A673 (cell line): ENCODE measurements at regions not wholly inside any gene's neighbourhood (a gene's known extent, or its start where the extent isn't known, plus 50 kb on each side); places are given as distances from the start of the nearest gene placed in this dataset.

Experiments used
- BruUV-seq: library from RNA; stranded (reverse); fragments of 400-500 nt; replicated peaks from 2 replicates; lab custom pipeline; 2021; lab: Mats Ljungman, UMichigan
- CTCF ChIA-PET: fragments of 300-600 bp; sonication (Branson Sonifier 250); formaldehyde crosslinking; loops from one replicate; lab custom pipeline; 2022; ENCODE audit warnings: antibody characterized with exemption; lab: Charles Lee
- POLR2A ChIA-PET: fragments of 300-600 bp; sonication (Branson Sonifier 250); formaldehyde crosslinking; loops from one replicate; lab custom pipeline; 2022; ENCODE audit warnings: antibody characterized with exemption; ENCODE audit not compliant: low non-redundant PET; lab: Charles Lee
- DNase-seq: peaks from one replicate; pipeline ENCODE4 v3.0.0-alpha.2; 2015; ENCODE audit warnings: low spot score
- H3K27ac ChIP-seq: fragments of 200-600 bp; sonication (generic); 2 replicates; pipeline ENCODE4 v1.5.1; 2016; ENCODE audit warnings: mixed run types, low read depth, mild to moderate bottlenecking, mixed read lengths, antibody characterized with exemption, low read length; ENCODE audit not compliant: poor library complexity, severe bottlenecking
- H3K27me3 ChIP-seq: fragments of 200-600 bp; sonication (generic); replicated peaks from 2 replicates; pipeline ENCODE4 v1.6.1; 2017; ENCODE audit warnings: mixed run types, low read depth, mild to moderate bottlenecking, mixed read lengths, antibody characterized with exemption, low read length; ENCODE audit not compliant: insufficient read depth, poor library complexity
- H3K36me3 ChIP-seq: fragments of 200-600 bp; sonication (generic); 2 replicates; pipeline ENCODE4 v1.6.1; 2016; ENCODE audit warnings: mixed run types, mild to moderate bottlenecking, mixed read lengths, antibody characterized with exemption, low read length; ENCODE audit not compliant: insufficient read depth, poor library complexity, severe bottlenecking
- H3K4me1 ChIP-seq: fragments of 200-600 bp; sonication (generic); 2 replicates; pipeline ENCODE4 v1.6.1; 2017; ENCODE audit warnings: mixed run types, mild to moderate bottlenecking, mixed read lengths, antibody characterized with exemption, low read length; ENCODE audit not compliant: insufficient read depth, poor library complexity, severe bottlenecking
- H3K4me3 ChIP-seq: fragments of 200-600 bp; sonication (generic); 2 replicates; pipeline ENCODE4 v1.5.1; 2016; ENCODE audit warnings: low read depth, mixed run types, mild to moderate bottlenecking, mixed read lengths, low read length; ENCODE audit not compliant: poor library complexity, severe bottlenecking
- H3K9me3 ChIP-seq: fragments of 200-600 bp; sonication (generic); 2 replicates; pipeline ENCODE4 v1.6.1; 2016; ENCODE audit warnings: mixed run types, low read depth, mild to moderate bottlenecking, mixed read lengths, antibody characterized with exemption, low read length; ENCODE audit not compliant: poor library complexity, severe bottlenecking
- CTCF ChIP-seq: fragments of 300-800, 200-600 bp; sonication (generic); conservative IDR thresholded peaks from 2 replicates; pipeline ENCODE4 v1.5.1; 2017; ENCODE audit warnings: low read depth, mild to moderate bottlenecking, antibody characterized with exemption, low read length, moderate library complexity, mixed read lengths
- EZH2 ChIP-seq: fragments of 200-600 bp; sonication (generic); IDR thresholded peaks from 2 replicates; pipeline ENCODE4 v1.6.1; 2017; ENCODE audit warnings: borderline replicate concordance, low read depth, mild to moderate bottlenecking, mixed read lengths, antibody characterized with exemption, low read length; ENCODE audit not compliant: poor library complexity, severe bottlenecking
- intact Hi-C: fragments of 100-400 bp; cut with micrococcal nuclease; formaldehyde crosslinking; loops from one replicate; pipeline ENCODE4 v1.10.0; 2022; ENCODE audit not compliant: unreplicated experiment

- Histone ChIP-seq H3K4me1 (no peaks in the 10 kb centered on the region), H3K9me3 (no peaks in the 10 kb centered on the region), H3K27ac (no peak overlapping the region), H3K36me3 (no peaks in the 10 kb centered on the region), H3K27me3 (peaks cover 100% of the 10 kb centered on the region), H3K4me3 (no peak overlapping the region)
- intact Hi-C loops: no loop called here
- CTCF ChIA-PET: no interaction called here
- POLR2A ChIA-PET: no interaction called here
- no peak for TF ChIP-seq CTCF
- no peak for TF ChIP-seq EZH2
- no TSS peak for BruUV-seq
- DNase-seq: no peak
Observed at GRCh38 chr5:77948476-77948875, 172.3 kb upstream of the TBCA start.

- H3K27me3 ChIP-seq: peaks cover 100% of the 10 kb centered on the region
- ChIA-PET CTCF (no interaction called here), POLR2A (no interaction called here)
- H3K27ac ChIP-seq: no peak overlapping the region
- no peak for DNase-seq
- TF ChIP-seq EZH2: no peak
- no peak for TF ChIP-seq CTCF
- intact Hi-C loops: no loop called here
- H3K9me3 ChIP-seq: no peaks in the 10 kb centered on the region
- no TSS peak for BruUV-seq
- no peaks in the 10 kb centered on the region for H3K4me1 ChIP-seq
- H3K4me3 ChIP-seq: no peak overlapping the region
- no peaks in the 10 kb centered on the region for H3K36me3 ChIP-seq
Observed at GRCh38 chr5:77947041-77947428, 170.9 kb upstream of the TBCA start.

- H3K4me3 ChIP-seq: no peak overlapping the region
- DNase-seq: no peak
- BruUV-seq: no TSS peak
- ChIA-PET POLR2A (no interaction called here), CTCF (no interaction called here)
- TF ChIP-seq CTCF: no peak; the same call in 1 of the 2 replicates
- no peak for TF ChIP-seq EZH2
- intact Hi-C loops: no loop called here
- peaks cover 100% of the 10 kb centered on the region for H3K27me3 ChIP-seq
- H3K36me3 ChIP-seq: no peaks in the 10 kb centered on the region
- H3K27ac ChIP-seq: no peak overlapping the region
- H3K9me3 ChIP-seq: no peaks in the 10 kb centered on the region
- no peaks in the 10 kb centered on the region for H3K4me1 ChIP-seq
Observed at GRCh38 chr5:77946381-77947040, 170.4 kb upstream of the TBCA start.
